Right lobe of liver (tissue), 4 donors: ENCODE measurements at regions not wholly inside any gene's neighbourhood (a gene's known extent, or its start where the extent isn't known, plus 50 kb on each side); places are given as distances from the start of the nearest gene placed in this dataset.

Experiments used
- CTCF ChIP-seq, 4 donors: fragments of 200-600 bp in 3 of 4; fragments of 450-650 bp in 1 of 4; IDR thresholded peaks; one replicate each; pipeline versions ENCODE4 v1.5.1 to v1.8.0; 2016 to 2022; ENCODE audit warnings: antibody characterized with exemption in 4 of 4, mild to moderate bottlenecking in 2 of 4
- POLR2A ChIP-seq: fragments of 450-650 bp; IDR thresholded peaks from one replicate; pipeline ENCODE4 v1.6.1; 2017; ENCODE audit warnings: antibody characterized with exemption, mild to moderate bottlenecking
- donor health status: DM: no; HTN: no; CAD: no.
- donor health status: DM: no; HTN: no; CAD: no.
- donor health status: DM: no; HTN: yes; CAD: no.

DNA sequence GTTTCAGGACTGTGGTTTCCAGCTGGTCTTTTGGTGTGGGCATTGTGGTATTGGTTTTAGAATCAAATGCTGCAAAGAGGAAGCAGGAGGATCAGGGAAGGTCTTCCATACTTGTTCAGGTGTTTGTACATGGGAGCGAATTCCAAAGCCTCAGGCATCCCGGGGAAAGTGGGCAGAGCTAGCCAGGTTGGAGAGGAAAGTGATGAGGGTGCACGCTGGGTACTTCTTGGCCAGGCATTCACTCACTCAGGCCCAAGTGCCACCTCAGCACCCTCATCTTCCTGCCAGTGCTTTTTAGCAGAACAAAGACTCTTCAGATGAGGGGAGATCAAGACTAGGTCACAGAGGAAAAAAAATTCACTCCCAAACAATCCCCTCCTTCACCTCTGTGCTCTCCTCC is 241.1 kb upstream of the TBX18 start:
- no peak for TF ChIP-seq CTCF (IDR thresholded peaks at IDR 0.05)
- no peak for TF ChIP-seq POLR2A
